H9 (cell line): ENCODE measurements at regions not wholly inside any gene's neighbourhood (a gene's known extent, or its start where the extent isn't known, plus 50 kb on each side); places are given as distances from the start of the nearest gene placed in this dataset.

Source experiments
- DNase-seq: peaks from one replicate; pipeline ENCODE4 v3.0.0-alpha.2; 2017
- H2AFZ ChIP-seq: one replicate; pipeline ENCODE4 v1.6.1; 2013; ENCODE audit warnings: mild to moderate bottlenecking, low read length, control low read depth, moderate library complexity
- H2AK5ac ChIP-seq: 2 replicates; pipeline ENCODE4 v1.6.1; 2013; ENCODE audit warnings: low read length, control low read depth, mixed read lengths; ENCODE audit not compliant: insufficient read length
- H2BK120ac ChIP-seq: one replicate; pipeline ENCODE4 v1.6.1; 2013; ENCODE audit warnings: low read depth, mild to moderate bottlenecking, low read length, control low read depth, inconsistent platforms; ENCODE audit not compliant: poor library complexity, severe bottlenecking
- H2BK12ac ChIP-seq: 2 replicates; pipeline ENCODE4 v1.6.1; 2013; ENCODE audit warnings: low read length, control low read depth, mixed read lengths, low read depth; ENCODE audit not compliant: insufficient read length
- H2BK15ac ChIP-seq: 2 replicates; pipeline ENCODE4 v1.6.1; 2013; ENCODE audit warnings: low read depth, low read length, control low read depth
- H2BK20ac ChIP-seq: one replicate; pipeline ENCODE4 v1.6.1; 2013; ENCODE audit warnings: low read depth, mild to moderate bottlenecking, low read length, control low read depth, inconsistent platforms; ENCODE audit not compliant: poor library complexity, severe bottlenecking
- H2BK5ac ChIP-seq: 2 replicates; pipeline ENCODE4 v1.6.1; 2013; ENCODE audit warnings: low read length, control low read depth, mixed read lengths; ENCODE audit not compliant: insufficient read length
- H3K14ac ChIP-seq: 2 replicates; pipeline ENCODE4 v1.6.1; 2013; ENCODE audit warnings: low read length, control low read depth; ENCODE audit not compliant: insufficient read depth
- H3K18ac ChIP-seq: 2 replicates; pipeline ENCODE4 v1.6.1; 2013; ENCODE audit warnings: low read depth, mild to moderate bottlenecking, mixed read lengths, low read length, control low read depth; ENCODE audit not compliant: insufficient read length
- H3K23ac ChIP-seq: 2 replicates; pipeline ENCODE4 v1.6.1; 2013; ENCODE audit warnings: low read length, control low read depth, mixed read lengths, low read depth; ENCODE audit not compliant: insufficient read length
- H3K23me2 ChIP-seq: 2 replicates; pipeline ENCODE4 v1.6.1; 2013; ENCODE audit warnings: low read depth, mild to moderate bottlenecking, mixed read lengths, low read length, control low read depth; ENCODE audit not compliant: insufficient read length, poor library complexity, severe bottlenecking
- H3K27ac ChIP-seq: 2 replicates; pipeline ENCODE4 v1.5.1; 2013; ENCODE audit warnings: low read length, control low read depth, mixed read lengths, low read depth; ENCODE audit not compliant: insufficient read length
- H3K27me3 ChIP-seq: 2 replicates; pipeline ENCODE4 v1.6.1; 2013; ENCODE audit warnings: low read length, control low read depth, inconsistent platforms; ENCODE audit not compliant: insufficient read depth
- H3K4ac ChIP-seq: 2 replicates; pipeline ENCODE4 v1.6.1; 2013; ENCODE audit warnings: low read depth, mild to moderate bottlenecking, control low read depth, inconsistent platforms, low read length, moderate library complexity
- H3K4me1 ChIP-seq: 2 replicates; pipeline ENCODE4 v1.6.1; 2013; ENCODE audit warnings: low read length, control low read depth, inconsistent platforms; ENCODE audit not compliant: insufficient read depth
- H3K4me2 ChIP-seq: 2 replicates; pipeline ENCODE4 v1.6.1; 2013; ENCODE audit warnings: low read length, control low read depth, mixed read lengths; ENCODE audit not compliant: insufficient read length, insufficient read depth
- H3K56ac ChIP-seq: 2 replicates; pipeline ENCODE4 v1.6.1; 2013; ENCODE audit warnings: low read depth, mild to moderate bottlenecking, mixed read lengths, low read length, control low read depth; ENCODE audit not compliant: insufficient read length
- H3K79me1 ChIP-seq: 2 replicates; pipeline ENCODE4 v1.6.1; 2013; ENCODE audit warnings: low read depth, mild to moderate bottlenecking, moderate library complexity, low read length, control low read depth, inconsistent platforms; ENCODE audit not compliant: insufficient read depth, poor library complexity, severe bottlenecking
- H3K79me2 ChIP-seq: 2 replicates; pipeline ENCODE4 v1.6.1; 2013; ENCODE audit warnings: low read length, control low read depth, inconsistent platforms; ENCODE audit not compliant: insufficient read depth
- H3K9ac ChIP-seq: 2 replicates; pipeline ENCODE4 v1.6.1; 2013; ENCODE audit warnings: low read length, control low read depth, mixed read lengths; ENCODE audit not compliant: insufficient read length; ENCODE audit errors: extremely low read depth
- H3K9me3 ChIP-seq: one replicate; pipeline ENCODE4 v1.6.1; 2013; ENCODE audit warnings: low read depth, low read length, inconsistent platforms; ENCODE audit not compliant: control insufficient read depth
- H3T11ph ChIP-seq: one replicate; pipeline ENCODE4 v1.6.1; 2013; ENCODE audit warnings: mild to moderate bottlenecking, low read length, control low read depth, inconsistent platforms
- H4K20me1 ChIP-seq: one replicate; pipeline ENCODE4 v1.6.1; 2013; ENCODE audit not compliant: control insufficient read depth, insufficient read length, insufficient read depth
- H4K5ac ChIP-seq: 2 replicates; pipeline ENCODE4 v1.6.1; 2013; ENCODE audit warnings: low read depth, mild to moderate bottlenecking, mixed read lengths, low read length, control low read depth; ENCODE audit not compliant: insufficient read length
- H4K8ac ChIP-seq: replicated peaks from 2 replicates; pipeline ENCODE4 v1.6.1; 2013; ENCODE audit warnings: low read length, control low read depth, mixed read lengths, low read depth; ENCODE audit not compliant: insufficient read length
- H4K91ac ChIP-seq: 2 replicates; pipeline ENCODE4 v1.6.1; 2013; ENCODE audit warnings: low read depth, mild to moderate bottlenecking, moderate library complexity, mixed read lengths, low read length, control low read depth; ENCODE audit not compliant: insufficient read length
- H3K27ac Mint-ChIP-seq, 3 experiments: 2 replicates in 2 of 3; 3 replicates in 1 of 3; pipeline ENCODE4 v1.8.0; 2020 to 2021; ENCODE audit warnings: mixed read lengths in 3 of 3, mild to moderate bottlenecking in 1 of 3, moderate library complexity in 1 of 3
- H3K27me3 Mint-ChIP-seq: 2 replicates; pipeline ENCODE4 v1.8.0; 2021; ENCODE audit warnings: low read depth, mild to moderate bottlenecking, moderate library complexity, mixed read lengths
- H3K36me3 Mint-ChIP-seq, 3 experiments: 2 replicates in 2 of 3; 3 replicates in 1 of 3; pipeline ENCODE4 v1.8.0; 2020 to 2021; ENCODE audit warnings: low read depth in 3 of 3, mixed read lengths in 3 of 3; ENCODE audit not compliant: insufficient read depth in 1 of 3
- H3K4me1 Mint-ChIP-seq, 2 experiments: 2 replicates each; pipeline ENCODE4 v1.8.0; 2020; ENCODE audit warnings: mixed read lengths in 2 of 2
- H3K4me3 Mint-ChIP-seq, 2 experiments: 2 replicates in 1 of 2; 3 replicates in 1 of 2; pipeline ENCODE4 v1.8.0; 2020 to 2021; ENCODE audit warnings: mild to moderate bottlenecking in 2 of 2, mixed read lengths in 2 of 2, moderate library complexity in 1 of 2
- H3K9me3 Mint-ChIP-seq, 2 experiments: 2 replicates in 1 of 2; 3 replicates in 1 of 2; pipeline ENCODE4 v1.8.0; 2020; ENCODE audit warnings: mild to moderate bottlenecking in 2 of 2, mixed read lengths in 2 of 2, moderate library complexity in 1 of 2
- WGBS: extraction: QIAGEN DNeasy Blood & Tissue Kit; methylation state at CpG from one replicate; pipeline ENCODE4 v1.1.7; 2013; ENCODE audit warnings: missing lambda C conversion rate, low lambda C conversion rate, mixed read lengths; ENCODE audit not compliant: insufficient read length; ENCODE audit errors: extremely low coverage; 5-methylcytosine and 5-hydroxymethylcytosine counted together
- TF ChIP-seq, protein P1 (sequence below): fragments of 200-600 bp; sonication (generic); conservative IDR thresholded peaks from 3 replicates; pipeline ENCODE4 v1.8.0; 2021; ENCODE audit warnings: antibody characterized with exemption, mild to moderate bottlenecking

GRCh38 chr18:76188097-76188496, 306.9 kb downstream of the ZNF516 start:
- Histone ChIP-seq H3K23ac (no peak overlapping the region), H2AFZ (no peak overlapping the region), H3K27me3 (no peaks in the 10 kb centered on the region), H3K79me1 (no peaks in the 10 kb centered on the region), H3K4me2 (no peak overlapping the region), H3K9ac (no peak overlapping the region), H3K14ac (no peak overlapping the region), H2BK5ac (no peak overlapping the region), H2AK5ac (no peak overlapping the region), H2BK120ac (no peak overlapping the region), H3K23me2 (no peaks in the 10 kb centered on the region), H3K18ac (no peak overlapping the region), H3K4ac (no peak overlapping the region), H2BK20ac (no peak overlapping the region), H4K91ac (no peak overlapping the region), H4K5ac (no peak overlapping the region), H4K8ac (no peak overlapping the region), H4K20me1 (no peaks in the 10 kb centered on the region), H3K4me1 (no peaks in the 10 kb centered on the region), H2BK12ac (no peak overlapping the region), H3K79me2 (no peaks in the 10 kb centered on the region), H2BK15ac (no peak overlapping the region), H3T11ph (no peak overlapping the region), H3K9me3 (no peaks in the 10 kb centered on the region), H3K27ac (no peak overlapping the region), H3K56ac (no peak overlapping the region)
- Mint-ChIP-seq H3K9me3 (peaks cover 0 to 14% of the 10 kb centered on the region in 2 experiments; a peak in 4 of 5 replicates), H3K4me3 (no peak overlapping the region), H3K27me3 (no peaks in the 10 kb centered on the region; the same call in 1 of the 2 replicates), H3K27ac (no peak overlapping the region), H3K36me3 (peaks cover 0 to 5% (median 0%) of the 10 kb centered on the region in 3 experiments; a peak in 3 of 7 replicates), H3K4me1 (peaks cover under 1 to 2% of the 10 kb centered on the region in 2 experiments; a peak in 1 of 4 replicates)
- no peak for DNase-seq
- WGBS = no CpG with 5 or more reads among the region's 1 CpG
- TF ChIP-seq, protein P1, sequence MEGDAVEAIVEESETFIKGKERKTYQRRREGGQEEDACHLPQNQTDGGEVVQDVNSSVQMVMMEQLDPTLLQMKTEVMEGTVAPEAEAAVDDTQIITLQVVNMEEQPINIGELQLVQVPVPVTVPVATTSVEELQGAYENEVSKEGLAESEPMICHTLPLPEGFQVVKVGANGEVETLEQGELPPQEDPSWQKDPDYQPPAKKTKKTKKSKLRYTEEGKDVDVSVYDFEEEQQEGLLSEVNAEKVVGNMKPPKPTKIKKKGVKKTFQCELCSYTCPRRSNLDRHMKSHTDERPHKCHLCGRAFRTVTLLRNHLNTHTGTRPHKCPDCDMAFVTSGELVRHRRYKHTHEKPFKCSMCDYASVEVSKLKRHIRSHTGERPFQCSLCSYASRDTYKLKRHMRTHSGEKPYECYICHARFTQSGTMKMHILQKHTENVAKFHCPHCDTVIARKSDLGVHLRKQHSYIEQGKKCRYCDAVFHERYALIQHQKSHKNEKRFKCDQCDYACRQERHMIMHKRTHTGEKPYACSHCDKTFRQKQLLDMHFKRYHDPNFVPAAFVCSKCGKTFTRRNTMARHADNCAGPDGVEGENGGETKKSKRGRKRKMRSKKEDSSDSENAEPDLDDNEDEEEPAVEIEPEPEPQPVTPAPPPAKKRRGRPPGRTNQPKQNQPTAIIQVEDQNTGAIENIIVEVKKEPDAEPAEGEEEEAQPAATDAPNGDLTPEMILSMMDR = no peak
